ENCODE measurements at regions not wholly inside any gene's neighbourhood (a gene's known extent, or its start where the extent isn't known, plus 50 kb on each side); places are given as distances from the start of the nearest gene placed in this dataset.

GRCh38 chr22:49637255-49637760, 190.4 kb downstream of the BRD1 start:
- TF ChIP-seq, protein P1, sequence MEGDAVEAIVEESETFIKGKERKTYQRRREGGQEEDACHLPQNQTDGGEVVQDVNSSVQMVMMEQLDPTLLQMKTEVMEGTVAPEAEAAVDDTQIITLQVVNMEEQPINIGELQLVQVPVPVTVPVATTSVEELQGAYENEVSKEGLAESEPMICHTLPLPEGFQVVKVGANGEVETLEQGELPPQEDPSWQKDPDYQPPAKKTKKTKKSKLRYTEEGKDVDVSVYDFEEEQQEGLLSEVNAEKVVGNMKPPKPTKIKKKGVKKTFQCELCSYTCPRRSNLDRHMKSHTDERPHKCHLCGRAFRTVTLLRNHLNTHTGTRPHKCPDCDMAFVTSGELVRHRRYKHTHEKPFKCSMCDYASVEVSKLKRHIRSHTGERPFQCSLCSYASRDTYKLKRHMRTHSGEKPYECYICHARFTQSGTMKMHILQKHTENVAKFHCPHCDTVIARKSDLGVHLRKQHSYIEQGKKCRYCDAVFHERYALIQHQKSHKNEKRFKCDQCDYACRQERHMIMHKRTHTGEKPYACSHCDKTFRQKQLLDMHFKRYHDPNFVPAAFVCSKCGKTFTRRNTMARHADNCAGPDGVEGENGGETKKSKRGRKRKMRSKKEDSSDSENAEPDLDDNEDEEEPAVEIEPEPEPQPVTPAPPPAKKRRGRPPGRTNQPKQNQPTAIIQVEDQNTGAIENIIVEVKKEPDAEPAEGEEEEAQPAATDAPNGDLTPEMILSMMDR (IDR thresholded peaks at IDR 0.05; ENCODE audit: low read depth, low read length, poor library complexity, severe bottlenecking): no peak
- TF ChIP-seq EZH2phosphoT487 (IDR thresholded peaks at IDR 0.05; ENCODE audit: borderline replicate concordance, low read length): no peak
